AG10803 (cell line): ENCODE measurements at regions not wholly inside any gene's neighbourhood (a gene's known extent, or its start where the extent isn't known, plus 50 kb on each side); places are given as distances from the start of the nearest gene placed in this dataset.

Experiments
- DNase-seq: peaks from one replicate; pipeline ENCODE4 v3.0.0; 2010; ENCODE audit warnings: low read depth
- H3K4me3 ChIP-seq: 2 replicates; pipeline ENCODE4 v1.5.1; 2011; ENCODE audit warnings: mild to moderate bottlenecking, low read length, control low read depth
- CTCF ChIP-seq: conservative IDR thresholded peaks from 2 replicates; pipeline ENCODE4 v1.5.1; 2011; ENCODE audit warnings: mild to moderate bottlenecking, low read length, control low read depth, inconsistent platforms

GRCh38 chr3:194243172-194243837 is 107.4 kb downstream of the HES1 start:
- H3K4me3 ChIP-seq: no peak overlapping the region
- no peak for TF ChIP-seq CTCF
- no peak for DNase-seq

- no peak for TF ChIP-seq CTCF
- no peak for DNase-seq
- H3K4me3 ChIP-seq: no peak overlapping the region
Observed at GRCh38 chr3:194244167-194244566, 107.0 kb downstream of the CPN2 start.

- no peak for TF ChIP-seq CTCF
- DNase-seq: no peak
- H3K4me3 ChIP-seq: no peak overlapping the region
Observed at GRCh38 chr3:194245474-194245873, 105.7 kb downstream of the CPN2 start.

GRCh38 chr3:194245975-194246561 is 105.1 kb downstream of the CPN2 start:
- TF ChIP-seq CTCF: no peak
- no peak for DNase-seq
- H3K4me3 ChIP-seq: no peak overlapping the region

GRCh38 chr3:194246709-194247349 is 104.3 kb downstream of the CPN2 start:
- no peak for TF ChIP-seq CTCF
- no peak for DNase-seq
- no peak overlapping the region for H3K4me3 ChIP-seq

- DNase-seq: no peak
- no peak overlapping the region for H3K4me3 ChIP-seq
- TF ChIP-seq CTCF: no peak
Observed at GRCh38 chr3:194247350-194247740, 103.8 kb downstream of the CPN2 start.
